ENCODE measurements at regions not wholly inside any gene's neighbourhood (a gene's known extent, or its start where the extent isn't known, plus 50 kb on each side); places are given as distances from the start of the nearest gene placed in this dataset.

DNA sequence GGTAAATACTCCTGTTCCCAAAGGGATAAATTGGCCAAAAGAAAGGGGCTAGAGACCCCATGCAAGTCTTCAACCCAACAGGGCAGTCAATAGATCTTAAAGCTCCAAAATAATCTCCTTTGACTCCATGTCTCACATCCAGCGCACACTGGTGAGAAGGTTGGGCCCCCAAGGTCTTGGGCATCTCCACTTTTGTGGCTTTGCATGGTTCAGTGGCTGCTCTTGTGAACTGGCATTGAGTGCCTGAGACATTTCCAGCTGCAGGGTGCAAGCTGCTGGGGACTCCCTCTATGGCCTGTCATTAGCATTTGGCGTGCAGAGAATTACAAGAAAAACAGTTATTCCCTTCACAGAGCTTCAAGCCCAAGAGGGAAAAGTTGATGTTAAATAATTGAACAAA is 224.7 kb downstream of the MTRR start:
- TF ChIP-seq, protein P1, sequence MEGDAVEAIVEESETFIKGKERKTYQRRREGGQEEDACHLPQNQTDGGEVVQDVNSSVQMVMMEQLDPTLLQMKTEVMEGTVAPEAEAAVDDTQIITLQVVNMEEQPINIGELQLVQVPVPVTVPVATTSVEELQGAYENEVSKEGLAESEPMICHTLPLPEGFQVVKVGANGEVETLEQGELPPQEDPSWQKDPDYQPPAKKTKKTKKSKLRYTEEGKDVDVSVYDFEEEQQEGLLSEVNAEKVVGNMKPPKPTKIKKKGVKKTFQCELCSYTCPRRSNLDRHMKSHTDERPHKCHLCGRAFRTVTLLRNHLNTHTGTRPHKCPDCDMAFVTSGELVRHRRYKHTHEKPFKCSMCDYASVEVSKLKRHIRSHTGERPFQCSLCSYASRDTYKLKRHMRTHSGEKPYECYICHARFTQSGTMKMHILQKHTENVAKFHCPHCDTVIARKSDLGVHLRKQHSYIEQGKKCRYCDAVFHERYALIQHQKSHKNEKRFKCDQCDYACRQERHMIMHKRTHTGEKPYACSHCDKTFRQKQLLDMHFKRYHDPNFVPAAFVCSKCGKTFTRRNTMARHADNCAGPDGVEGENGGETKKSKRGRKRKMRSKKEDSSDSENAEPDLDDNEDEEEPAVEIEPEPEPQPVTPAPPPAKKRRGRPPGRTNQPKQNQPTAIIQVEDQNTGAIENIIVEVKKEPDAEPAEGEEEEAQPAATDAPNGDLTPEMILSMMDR (optimal IDR thresholded peaks at IDR 0.05 in 1 of 3, IDR thresholded peaks at IDR 0.05 in 1 of 3, conservative IDR thresholded peaks at IDR 0.05 in 1 of 3; ENCODE audit: extremely low read depth in 1 of 3, insufficient read depth in 2 of 3, low read length in 3 of 3), result no peak
- no peak for TF ChIP-seq EZH2 (IDR thresholded peaks at IDR 0.05; ENCODE audit: low read length)

Measured in keratinocyte (primary cell).